Caco-2 (cell line): ENCODE measurements at regions not wholly inside any gene's neighbourhood (a gene's known extent, or its start where the extent isn't known, plus 50 kb on each side); places are given as distances from the start of the nearest gene placed in this dataset.

Source experiments
- BruUV-seq: library from RNA; stranded (reverse); fragments of 400-500 nt; replicated peaks from 2 replicates; lab custom pipeline; 2021; lab: Mats Ljungman, UMichigan
- CTCF ChIA-PET: fragments of 300-600 bp; sonication (Branson Sonifier 250); formaldehyde crosslinking; loops from one replicate; lab custom pipeline; 2022; ENCODE audit warnings: antibody characterized with exemption; lab: Charles Lee
- POLR2A ChIA-PET: fragments of 300-600 bp; sonication (Branson Sonifier 250); formaldehyde crosslinking; loops from one replicate; lab custom pipeline; 2022; ENCODE audit warnings: antibody characterized with exemption; lab: Charles Lee
- DNase-seq, 2 experiments: peaks; one replicate each; pipeline versions ENCODE4 v3.0.0 to v3.0.0-alpha.2; 2020 to 2022
- H3K27me3 ChIP-seq: replicated peaks from 2 replicates; pipeline ENCODE4 v1.6.0; 2011; ENCODE audit warnings: low read length; ENCODE audit not compliant: control insufficient read depth, insufficient read depth
- H3K36me3 ChIP-seq: 2 replicates; pipeline ENCODE4 v1.5.1; 2011; ENCODE audit warnings: low read length; ENCODE audit not compliant: control insufficient read depth, insufficient read depth
- H3K4me1 ChIP-seq: fragments of 250-450 bp; sonication (Bioruptor Pico); 2 replicates; pipeline ENCODE4 v1.5.1; 2020; ENCODE audit warnings: mild to moderate bottlenecking
- H3K4me3 ChIP-seq: 2 replicates; pipeline ENCODE4 v1.5.1; 2011; ENCODE audit warnings: low read depth, mild to moderate bottlenecking, control low read depth, low read length
- H3K9me3 ChIP-seq: fragments of 250-450 bp; sonication (Bioruptor Pico); 2 replicates; pipeline ENCODE4 v1.5.1; 2020; ENCODE audit warnings: mild to moderate bottlenecking, moderate library complexity
- H3K27ac Mint-ChIP-seq: one replicate; pipeline ENCODE4 v1.8.0; 2022; ENCODE audit warnings: mixed read lengths; ENCODE audit not compliant: unreplicated experiment
- H3K27me3 Mint-ChIP-seq: one replicate; pipeline ENCODE4 v1.8.0; 2022; ENCODE audit warnings: mixed read lengths; ENCODE audit not compliant: insufficient read depth, unreplicated experiment
- H3K36me3 Mint-ChIP-seq: one replicate; pipeline ENCODE4 v1.8.0; 2022; ENCODE audit warnings: mild to moderate bottlenecking, mixed read lengths; ENCODE audit not compliant: insufficient read depth, unreplicated experiment
- H3K4me1 Mint-ChIP-seq: one replicate; pipeline ENCODE4 v1.8.0; 2022; ENCODE audit warnings: low read depth, mixed read lengths; ENCODE audit not compliant: unreplicated experiment
- H3K4me3 Mint-ChIP-seq: one replicate; pipeline ENCODE4 v1.8.0; 2022; ENCODE audit warnings: mild to moderate bottlenecking, moderate library complexity, mixed read lengths; ENCODE audit not compliant: unreplicated experiment
- H3K9me3 Mint-ChIP-seq: one replicate; pipeline ENCODE4 v1.8.0; 2022; ENCODE audit warnings: mixed read lengths; ENCODE audit not compliant: unreplicated experiment
- CTCF ChIP-seq, 2 experiments: fragments of 200-600 bp in 1 of 2; IDR thresholded peaks; 1 replicate in 1 of 2; 2 replicates in 1 of 2; pipeline versions ENCODE4 v1.5.1 to v1.8.0; 2011 to 2022; ENCODE audit warnings: antibody characterized with exemption in 1 of 2, control low read depth in 1 of 2, inconsistent platforms in 1 of 2, low read depth in 1 of 2, low read length in 1 of 2, mild to moderate bottlenecking in 1 of 2, moderate library complexity in 1 of 2; ENCODE audit not compliant: insufficient read depth in 1 of 2, severe bottlenecking in 1 of 2, unreplicated experiment in 1 of 2
- intact Hi-C: fragments of 100-400 bp; cut with micrococcal nuclease; formaldehyde crosslinking; loops from one replicate; pipeline ENCODE4 v1.10.0; 2022; ENCODE audit not compliant: unreplicated experiment

GRCh38 chr1:98211271-98211845, 290.5 kb upstream of the DPYD start:
- Histone ChIP-seq H3K4me1 (peaks cover 45% of the 10 kb centered on the region), H3K36me3 (no peaks in the 10 kb centered on the region), H3K4me3 (no peak overlapping the region), H3K9me3 (0 out of 2 replicates have a peak, but pooled peaks cover 5% of the 10 kb centered on the region), H3K27me3 (no peaks in the 10 kb centered on the region)
- ChIA-PET POLR2A (no interaction called here), CTCF (no interaction called here)
- BruUV-seq = no TSS peak
- peak overlapping the region; percentile 76 for H3K4me3 Mint-ChIP-seq
- H3K9me3 Mint-ChIP-seq = peaks cover 19% of the 10 kb centered on the region
- peak overlapping the region; percentile 84 for H3K27ac Mint-ChIP-seq
- no peaks in the 10 kb centered on the region for H3K27me3 Mint-ChIP-seq
- no peak for TF ChIP-seq CTCF (IDR thresholded peaks at IDR 0.05; ENCODE audit: insufficient read depth in 1 of 2, low read depth in 1 of 2, low read length in 1 of 2, severe bottlenecking in 1 of 2, unreplicated experiment in 1 of 2)
- intact Hi-C loops = loop anchor here (2.0 kb wide), 1 partner anchor 247 kb away; no protein-coding TSS in a partner anchor
- no peaks in the 10 kb centered on the region for H3K36me3 Mint-ChIP-seq
- DNase-seq = no peak
- H3K4me1 Mint-ChIP-seq = peaks cover 10% of the 10 kb centered on the region

- H3K4me1 Mint-ChIP-seq = peaks cover 15% of the 10 kb centered on the region
- no peak for TF ChIP-seq CTCF (IDR thresholded peaks at IDR 0.05; ENCODE audit: insufficient read depth in 1 of 2, low read depth in 1 of 2, low read length in 1 of 2, severe bottlenecking in 1 of 2, unreplicated experiment in 1 of 2)
- H3K27me3 Mint-ChIP-seq = no peaks in the 10 kb centered on the region
- peak overlapping the region; percentile 76 for H3K4me3 Mint-ChIP-seq
- H3K4me1 ChIP-seq = peaks cover 53% of the 10 kb centered on the region
- intact Hi-C loops = loop anchor here (1.0 to 2.0 kb wide), 4 partner anchors 22 to 248 kb away; no protein-coding TSS in a partner anchor
- H3K27ac Mint-ChIP-seq = peak overlapping the region; percentile 84
- no peaks in the 10 kb centered on the region for H3K36me3 ChIP-seq
- peaks cover 2% of the 10 kb centered on the region for H3K36me3 Mint-ChIP-seq
- POLR2A ChIA-PET = interaction anchor here (0.9 kb wide), 1 partner anchor 124 kb away, joined by 3 read pairs; no protein-coding TSS in a partner anchor
- BruUV-seq = TSS peak; percentile 85
- H3K9me3 Mint-ChIP-seq = peaks cover 21% of the 10 kb centered on the region
- no peak for DNase-seq
- CTCF ChIA-PET = no interaction called here
- H3K9me3 ChIP-seq = 0 out of 2 replicates have a peak, but pooled peaks cover 5% of the 10 kb centered on the region
- H3K4me3 ChIP-seq = no peak overlapping the region
- no peaks in the 10 kb centered on the region for H3K27me3 ChIP-seq
These were observed 289.7 kb upstream of the DPYD start for GRCh38 chr1:98210563-98210962.

- peaks cover 6% of the 10 kb centered on the region for H3K36me3 Mint-ChIP-seq
- no peak for TF ChIP-seq CTCF (IDR thresholded peaks at IDR 0.05; ENCODE audit: insufficient read depth in 1 of 2, low read depth in 1 of 2, low read length in 1 of 2, severe bottlenecking in 1 of 2, unreplicated experiment in 1 of 2)
- no peaks in the 10 kb centered on the region for H3K27me3 Mint-ChIP-seq
- POLR2A ChIA-PET = interaction anchor here (0.7 to 0.9 kb wide), 2 partner anchors 37 to 123 kb away, joined by 3 read pairs; no protein-coding TSS in a partner anchor
- peak overlapping the region; percentile 76 for H3K4me3 Mint-ChIP-seq
- Histone ChIP-seq H3K36me3 (no peaks in the 10 kb centered on the region), H3K4me1 (peaks cover 56% of the 10 kb centered on the region), H3K4me3 (no peak overlapping the region), H3K27me3 (no peaks in the 10 kb centered on the region), H3K9me3 (0 out of 2 replicates have a peak, but pooled peaks cover 5% of the 10 kb centered on the region)
- BruUV-seq = no TSS peak
- intact Hi-C loops = loop anchor here (1.0 to 2.0 kb wide), 4 partner anchors 22 to 249 kb away; no protein-coding TSS in a partner anchor
- H3K4me1 Mint-ChIP-seq = peaks cover 20% of the 10 kb centered on the region
- CTCF ChIA-PET = no interaction called here
- peak; percentile 54 to 61 for DNase-seq
- H3K9me3 Mint-ChIP-seq = peaks cover 21% of the 10 kb centered on the region
- H3K27ac Mint-ChIP-seq = peak overlapping the region; percentile 84
These were observed 289.2 kb upstream of the DPYD start for GRCh38 chr1:98210064-98210463.
